GM19372 (cell line): ENCODE measurements at regions not wholly inside any gene's neighbourhood (a gene's known extent, or its start where the extent isn't known, plus 50 kb on each side); places are given as distances from the start of the nearest gene placed in this dataset.
"Not testable (repeated sequence)": the region's sequence is repeated elsewhere in the genome, so short reads cannot be mapped to it uniquely, and the experiment has no call there.

Source experiments
- ATAC-seq: cut with Tn5 transposase; IDR thresholded peaks from one replicate; pipeline ENCODE4 v1.9.1; 2021; ENCODE audit warnings: mild to moderate bottlenecking, low read depth, moderate library complexity; ENCODE audit not compliant: unreplicated experiment

GRCh38 chr9:89945133-89945532 is 340.3 kb downstream of the GADD45G start:
- ATAC-seq, result no peak

DNA sequence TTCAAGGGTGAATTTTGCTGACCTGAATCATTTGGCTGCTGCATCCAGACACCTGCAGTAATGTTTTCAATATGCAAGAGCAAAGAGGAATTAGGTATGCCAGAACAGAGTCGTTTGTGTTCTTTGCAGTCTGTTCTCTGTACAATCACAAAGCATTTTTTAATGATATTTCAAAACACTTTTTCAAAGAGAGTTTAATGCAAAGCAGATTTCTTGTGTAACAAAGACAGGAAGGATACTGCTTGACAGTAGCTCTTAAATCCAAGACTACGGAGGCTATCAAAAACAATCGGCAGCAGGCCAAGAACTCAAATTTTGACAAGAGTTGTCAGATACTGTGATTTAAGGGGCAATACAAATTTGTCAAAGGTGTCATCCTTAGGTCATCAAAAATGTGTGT is 341.9 kb downstream of the GADD45G start:
- no peak for ATAC-seq

- ATAC-seq, result no peak
These were observed 344.3 kb downstream of the GADD45G start for GRCh38 chr9:89949111-89949510.

GRCh38 chr9:89951675-89952074 is 346.9 kb downstream of the GADD45G start:
- no peak for ATAC-seq

DNA sequence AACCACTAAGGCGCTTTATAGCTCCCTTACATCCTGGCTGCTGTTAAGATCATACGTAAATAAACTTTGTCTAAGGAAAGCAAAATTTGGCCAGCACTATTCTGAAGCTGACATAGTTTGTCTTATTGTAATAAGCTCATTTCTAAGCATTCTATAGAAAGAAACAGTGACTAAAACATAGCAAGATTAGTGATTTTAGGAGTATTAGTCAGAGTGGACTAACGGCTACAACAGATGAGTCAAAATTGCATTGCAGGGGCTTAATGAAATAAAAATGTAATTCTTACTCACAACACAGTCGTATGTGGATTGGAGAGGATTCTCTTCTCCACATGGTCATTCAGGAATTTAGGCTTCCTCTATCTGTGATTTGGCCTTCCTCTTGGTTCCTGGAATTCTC is 347.6 kb downstream of the GADD45G start:
- ATAC-seq, result no peak

DNA sequence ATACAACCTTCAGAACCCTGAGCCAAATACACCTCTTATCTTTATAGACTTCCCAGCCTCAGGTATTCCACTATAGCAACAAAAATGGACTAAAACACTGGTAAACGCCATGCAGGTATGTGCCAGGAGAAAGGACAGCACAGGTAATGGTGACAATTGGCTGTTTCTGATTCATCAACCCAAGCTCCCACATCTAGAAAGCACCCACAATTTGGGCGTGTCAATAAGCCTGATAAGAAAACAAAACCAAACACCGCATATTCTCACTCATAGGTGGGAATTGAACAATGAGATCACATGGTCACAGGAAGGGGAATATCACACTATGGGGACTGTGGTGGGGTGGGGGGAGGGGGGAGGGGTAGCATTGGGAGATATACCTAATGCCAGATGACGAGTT is 348.5 kb downstream of the GADD45G start:
- ATAC-seq, result not testable (repeated sequence)

- ATAC-seq, result no peak
These were observed 349.2 kb downstream of the GADD45G start for GRCh38 chr9:89953824-89954615.

DNA sequence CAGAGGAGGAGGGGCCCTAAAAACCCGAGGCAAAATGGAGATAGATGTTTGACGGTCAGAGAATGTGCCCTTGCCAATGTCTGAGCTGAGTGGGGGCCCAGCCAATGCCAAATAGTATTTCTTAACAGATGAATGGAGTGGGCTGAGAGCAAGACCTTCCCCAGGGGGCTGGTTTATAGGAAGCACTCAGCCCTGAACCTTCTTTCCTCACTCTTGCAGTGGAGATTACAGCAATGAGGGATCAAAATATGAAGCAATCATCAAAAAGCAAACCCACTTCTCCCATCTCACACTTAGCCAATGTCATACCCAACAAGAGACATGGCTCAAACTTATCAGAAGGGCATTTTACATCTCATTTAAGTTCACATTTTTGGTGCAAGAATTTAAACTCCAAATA is 350.3 kb downstream of the GADD45G start:
- ATAC-seq, result no peak

DNA sequence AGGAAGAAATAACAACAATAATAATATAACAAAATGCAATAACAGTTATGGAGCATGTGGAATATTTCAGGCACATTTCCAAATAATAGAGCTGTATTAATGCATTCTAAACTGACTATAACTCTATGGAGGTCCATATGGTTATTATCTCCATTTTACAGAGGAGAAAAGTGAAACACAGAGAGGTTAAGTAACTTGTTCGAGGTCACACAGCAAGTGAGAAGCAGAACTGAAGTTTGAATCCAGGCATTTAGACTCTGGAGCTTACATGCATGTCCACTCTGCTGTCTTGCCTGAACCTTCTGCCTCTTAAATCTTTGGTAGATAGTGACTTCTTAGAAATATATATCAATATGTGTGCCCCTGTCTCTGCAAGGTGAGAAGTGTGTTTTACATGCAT is 350.8 kb downstream of the GADD45G start:
- no peak for ATAC-seq

DNA sequence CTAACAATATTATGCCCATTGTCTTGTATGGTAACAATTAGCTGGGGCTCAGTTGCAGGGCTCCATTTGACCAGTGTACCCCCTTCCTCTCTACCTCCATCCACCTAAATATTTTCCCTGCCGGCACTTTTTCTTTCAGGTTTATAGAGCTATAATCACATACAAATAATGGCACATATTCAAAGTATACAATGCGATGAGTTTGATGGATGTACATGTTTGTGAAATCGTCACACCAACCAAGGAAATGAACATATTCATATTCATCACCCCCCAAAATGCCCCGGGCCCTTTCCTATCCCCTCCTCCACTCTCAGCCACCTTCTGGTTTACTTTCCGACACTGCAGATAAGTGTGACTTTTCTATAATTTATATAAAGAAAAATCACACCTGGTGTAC is 351.5 kb downstream of the GADD45G start:
- no peak for ATAC-seq

GRCh38 chr9:89956907-89957306 is 352.1 kb downstream of the GADD45G start:
- no peak for ATAC-seq

DNA sequence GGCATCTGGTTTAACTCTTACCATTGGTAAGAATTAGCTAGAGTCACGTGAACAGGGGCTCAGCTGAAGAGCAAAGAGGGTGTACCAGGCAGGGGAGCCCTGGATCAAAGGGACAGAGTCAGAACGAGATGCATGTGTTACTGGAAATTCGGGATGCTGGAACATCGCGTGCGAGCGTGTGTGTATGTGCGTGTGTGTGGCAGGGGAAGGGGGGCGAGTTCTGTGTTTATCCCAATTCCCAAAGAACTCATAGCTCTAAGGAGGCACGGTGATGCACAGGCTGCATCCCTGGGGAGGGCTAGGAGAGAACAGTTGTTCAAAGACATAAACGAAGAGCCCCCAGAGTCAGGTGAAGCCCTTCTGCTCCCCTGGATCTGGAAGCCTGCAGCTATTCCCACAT is 353.3 kb downstream of the GADD45G start:
- no peak for ATAC-seq

- no peak for ATAC-seq
These were observed 357.0 kb downstream of the GADD45G start for GRCh38 chr9:89961616-89962341.

GRCh38 chr9:89963280-89963679 is 358.5 kb downstream of the GADD45G start:
- ATAC-seq, result no peak

GRCh38 chr9:89967527-89967926 is 362.7 kb downstream of the GADD45G start:
- no peak for ATAC-seq

GRCh38 chr9:89969156-89969675 is 364.4 kb downstream of the GADD45G start:
- no peak for ATAC-seq

DNA sequence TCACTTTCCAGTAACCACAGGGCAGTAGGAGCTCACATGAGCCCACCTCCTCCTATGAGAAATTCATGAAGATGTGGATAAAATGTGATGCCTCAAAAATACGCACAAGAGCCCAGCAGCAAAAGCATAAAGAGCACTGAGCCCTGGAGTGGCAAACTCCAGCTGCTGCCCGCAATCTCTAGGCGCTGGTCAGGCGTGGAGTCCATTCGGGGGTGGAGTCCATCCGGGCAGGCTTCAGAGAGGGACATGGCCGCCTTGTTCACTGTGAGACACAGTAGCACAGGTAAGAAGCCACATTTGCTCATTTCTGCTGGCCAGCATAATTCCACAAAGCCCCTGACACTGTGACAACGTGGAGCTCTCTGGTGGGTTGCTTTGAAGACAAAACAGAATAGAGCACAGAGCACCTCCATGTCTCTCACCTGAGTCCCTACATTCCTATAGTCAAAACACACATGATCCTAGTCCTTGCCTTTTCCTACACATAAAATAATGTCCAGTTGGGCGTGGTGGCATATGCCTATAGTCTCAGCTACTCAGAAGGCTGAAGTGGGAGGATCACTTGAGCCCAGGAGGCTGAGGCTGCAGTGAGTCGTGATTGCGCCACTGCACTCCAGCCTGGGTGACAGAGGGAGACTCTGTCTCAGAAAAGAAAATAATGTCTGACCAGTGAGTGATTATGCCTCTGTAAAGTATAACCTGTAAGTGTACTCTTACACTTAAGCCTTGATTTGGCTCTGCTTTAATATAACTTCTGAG is 365.2 kb downstream of the GADD45G start:
- no peak for ATAC-seq

DNA sequence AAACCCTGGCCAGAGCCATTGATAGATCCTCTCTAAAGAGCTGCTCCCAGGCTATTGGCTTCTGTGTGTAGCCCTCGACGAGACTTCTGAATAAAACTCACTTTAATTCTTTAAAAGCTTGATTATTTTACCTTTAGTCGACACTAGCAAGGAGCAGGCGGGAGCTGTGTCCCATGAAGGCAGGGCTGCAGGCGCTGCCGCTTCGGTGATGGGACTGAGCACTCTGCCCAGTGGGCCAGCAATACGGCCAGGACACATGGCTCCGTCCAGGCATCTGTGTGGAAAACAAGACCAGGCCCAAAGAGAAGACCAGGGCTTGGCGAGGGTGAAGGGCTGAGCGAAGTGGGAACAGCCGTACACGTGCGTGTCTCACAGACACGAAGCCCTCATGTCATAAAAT is 365.9 kb downstream of the GADD45G start:
- no peak for ATAC-seq

DNA sequence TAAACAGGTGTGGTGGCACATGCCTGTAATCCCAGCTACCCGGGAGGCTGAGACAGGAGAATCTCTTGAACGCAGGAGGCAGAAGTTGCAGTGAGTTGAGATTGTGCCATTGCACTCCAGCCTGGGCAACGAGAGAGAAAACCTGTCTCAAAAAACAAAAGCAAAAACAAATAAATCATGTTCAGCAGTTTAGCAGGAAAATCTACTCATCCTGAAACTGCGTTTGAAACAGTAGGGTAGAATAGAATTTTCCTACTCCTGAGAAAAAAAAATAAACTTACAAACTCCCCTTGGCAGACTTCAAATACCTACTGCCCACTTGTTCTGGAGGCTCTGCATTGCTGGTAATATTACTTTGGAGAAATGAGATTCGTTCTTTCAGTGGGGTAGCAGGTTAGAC is 367.7 kb downstream of the GADD45G start:
- no peak for ATAC-seq

GRCh38 chr9:89974582-89974981 is 369.8 kb downstream of the GADD45G start:
- ATAC-seq, result no peak

DNA sequence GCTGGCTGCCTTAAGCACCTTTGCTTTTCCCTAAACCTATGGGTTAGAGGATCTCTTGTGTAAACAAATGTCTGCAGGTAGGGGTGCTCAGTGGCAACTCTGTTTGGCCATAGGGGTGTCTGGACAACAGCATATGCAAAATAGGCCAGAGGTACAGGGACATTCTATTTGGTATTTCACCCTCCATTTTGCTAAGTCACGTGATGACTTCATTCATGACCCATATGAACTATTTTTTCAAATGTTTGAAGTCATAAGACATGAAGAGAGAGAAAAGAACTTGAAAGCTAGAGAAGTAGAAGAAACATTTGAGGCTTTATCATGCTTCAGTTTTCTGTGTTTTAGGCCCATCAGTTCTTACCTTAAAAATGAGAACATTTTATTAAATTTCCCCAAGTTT is 370.2 kb downstream of the GADD45G start:
- ATAC-seq, result no peak
